ENCODE measurements at regions not wholly inside any gene's neighbourhood (a gene's known extent, or its start where the extent isn't known, plus 50 kb on each side); places are given as distances from the start of the nearest gene placed in this dataset.
"Not testable (repeated sequence)": the region's sequence is repeated elsewhere in the genome, so short reads cannot be mapped to it uniquely, and the experiment has no call there.

DNA sequence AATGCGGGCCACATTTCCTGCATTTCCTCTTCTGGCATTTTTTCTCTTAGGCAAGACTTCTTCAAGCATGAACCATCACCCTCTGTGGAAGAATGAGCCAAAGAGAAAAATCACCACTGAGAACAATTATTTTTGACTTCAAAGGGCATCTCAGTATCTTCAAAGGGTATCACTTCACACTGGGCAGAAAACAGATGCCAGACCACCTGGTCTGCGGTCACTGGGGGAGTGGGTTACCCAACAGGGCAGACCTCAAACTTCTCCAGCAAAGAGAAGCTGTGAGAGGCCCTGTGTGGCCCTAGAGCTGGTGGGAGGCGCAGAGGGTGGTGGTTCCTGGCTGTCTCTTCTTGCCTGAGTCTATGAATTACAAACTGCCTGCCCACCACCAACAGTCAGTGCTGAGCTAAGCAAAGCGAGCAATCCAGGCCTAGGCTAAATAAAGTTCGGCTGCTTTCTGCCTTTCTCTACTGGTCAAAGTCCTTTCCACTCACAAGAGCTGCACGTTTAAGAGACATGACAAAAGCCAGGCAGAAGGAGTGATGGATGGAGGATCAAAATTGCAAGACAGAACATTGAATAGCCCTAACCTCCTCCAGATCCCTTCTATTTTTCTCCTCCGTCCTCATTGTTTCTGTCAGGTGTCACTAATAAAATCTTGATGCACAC, 602.7 kb upstream of the CDH5 start:
- DNase-seq (ENCODE audit: low spot score) = no peak

DNA sequence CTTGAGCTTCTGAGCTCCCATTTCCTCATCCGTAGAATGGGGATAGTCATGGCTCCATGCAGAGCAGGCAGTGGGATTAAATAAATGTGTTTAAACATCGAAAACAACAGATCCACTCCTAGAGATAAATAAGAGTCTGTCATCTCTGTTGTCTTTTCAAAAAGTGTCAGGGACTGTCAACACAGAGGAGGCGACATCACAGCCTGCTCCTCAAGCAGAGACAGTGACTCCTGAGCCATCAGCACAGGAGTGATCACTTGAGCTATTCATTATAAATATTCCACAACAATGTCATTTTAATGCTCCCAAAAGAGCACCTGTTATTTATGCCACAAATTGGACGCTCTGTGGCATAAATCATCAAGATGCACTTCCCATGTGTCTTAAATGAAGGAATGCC, 605.6 kb upstream of the CDH5 start:
- no peak for DNase-seq (ENCODE audit: low spot score)

GRCh38 chr16:65758620-65759019, 607.9 kb upstream of the CDH5 start:
- DNase-seq (ENCODE audit: low spot score) = no peak

DNA sequence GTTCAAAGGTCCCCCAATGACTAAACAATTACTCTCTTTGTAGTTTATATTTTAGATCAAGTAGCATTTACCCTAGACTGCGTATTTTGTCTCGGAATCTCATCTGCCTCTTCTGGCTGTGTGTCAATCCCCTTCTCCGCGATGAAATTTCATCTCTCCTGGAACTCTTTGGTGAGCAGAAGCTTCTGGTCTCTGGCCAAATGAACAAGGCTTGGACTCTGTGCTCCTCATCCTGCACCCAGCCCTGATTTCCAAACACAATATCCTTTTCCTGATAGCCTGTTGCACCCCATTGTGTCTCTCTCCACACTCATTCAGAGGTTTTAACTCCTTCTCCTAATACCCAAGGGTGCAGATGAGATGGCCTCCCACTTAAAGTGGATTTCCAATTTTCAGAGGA, 609.4 kb upstream of the CDH5 start:
- no peak for DNase-seq (ENCODE audit: low spot score)

- DNase-seq (ENCODE audit: low spot score) = no peak
Measured at GRCh38 chr16:65756163-65756562, 610.3 kb upstream of the CDH5 start.

DNA sequence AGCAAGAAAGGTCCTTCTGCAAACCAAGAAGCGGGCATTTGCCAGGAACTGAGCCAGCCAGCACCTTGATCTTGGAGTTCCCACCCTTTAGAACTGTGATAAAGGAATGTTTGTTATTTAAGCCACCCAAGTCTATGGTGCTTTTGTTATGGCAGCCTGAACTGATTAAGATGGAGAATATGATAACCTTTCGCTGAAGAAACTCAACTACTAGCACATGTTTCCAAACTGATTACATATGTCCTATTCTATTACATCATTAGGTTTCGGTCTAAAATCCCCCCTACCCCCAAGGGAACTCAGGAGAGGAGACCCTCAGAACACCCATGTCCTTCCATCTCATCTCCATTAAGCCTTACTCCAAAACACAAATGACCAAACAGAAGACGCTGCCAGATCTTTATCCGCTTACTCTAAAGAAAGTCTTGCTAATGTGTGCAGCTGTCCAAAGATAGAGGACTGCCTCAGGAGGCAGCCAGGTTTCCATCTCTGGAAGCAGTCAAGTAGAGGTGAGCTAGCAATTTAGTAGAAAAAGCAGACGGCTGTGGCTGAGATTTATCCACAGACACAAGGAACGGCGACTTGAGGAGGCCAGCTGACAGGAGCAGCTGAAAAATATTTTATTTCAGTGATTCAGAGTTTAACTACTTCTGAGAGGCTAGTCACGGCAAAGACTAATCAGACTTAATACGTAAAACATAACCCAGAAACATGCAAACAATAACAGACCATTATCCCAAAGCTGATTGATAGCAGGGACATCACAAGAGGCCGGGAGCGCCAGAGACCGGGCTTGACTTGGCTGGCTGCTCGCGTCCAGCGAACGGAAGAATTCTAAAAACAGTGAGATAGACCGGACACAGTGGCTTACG, 611.4 kb upstream of the CDH5 start:
- DNase-seq (ENCODE audit: low spot score) = no peak

- DNase-seq (ENCODE audit: low spot score) = no peak
Measured at GRCh38 chr16:65752522-65752844, 614.0 kb upstream of the CDH5 start.

- no peak for DNase-seq (ENCODE audit: low spot score)
Measured at GRCh38 chr16:65751622-65752521, 614.6 kb upstream of the CDH5 start.

- DNase-seq (ENCODE audit: low spot score) = no peak
Measured at GRCh38 chr16:65749506-65749905, 617.0 kb upstream of the CDH5 start.

DNA sequence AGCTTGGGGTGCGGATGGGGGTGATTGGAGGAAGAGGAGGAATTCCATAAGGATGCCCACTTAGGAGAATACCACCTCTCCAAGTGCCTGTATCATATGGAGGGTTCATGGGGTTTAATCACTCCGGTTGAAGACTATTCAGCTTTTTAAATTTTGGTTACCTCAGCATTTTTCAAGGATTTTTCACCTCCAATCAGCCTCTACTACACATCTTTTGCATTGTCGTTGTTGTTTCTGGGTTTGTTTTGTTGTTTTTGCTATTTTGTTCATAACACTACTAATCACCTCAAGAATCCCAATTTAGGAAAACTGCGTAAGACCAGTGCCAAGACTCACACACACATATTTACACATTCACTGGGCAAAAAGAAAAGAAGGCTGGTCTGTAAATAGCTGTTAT, 619.5 kb upstream of the CDH5 start:
- DNase-seq (ENCODE audit: low spot score) = no peak

DNA sequence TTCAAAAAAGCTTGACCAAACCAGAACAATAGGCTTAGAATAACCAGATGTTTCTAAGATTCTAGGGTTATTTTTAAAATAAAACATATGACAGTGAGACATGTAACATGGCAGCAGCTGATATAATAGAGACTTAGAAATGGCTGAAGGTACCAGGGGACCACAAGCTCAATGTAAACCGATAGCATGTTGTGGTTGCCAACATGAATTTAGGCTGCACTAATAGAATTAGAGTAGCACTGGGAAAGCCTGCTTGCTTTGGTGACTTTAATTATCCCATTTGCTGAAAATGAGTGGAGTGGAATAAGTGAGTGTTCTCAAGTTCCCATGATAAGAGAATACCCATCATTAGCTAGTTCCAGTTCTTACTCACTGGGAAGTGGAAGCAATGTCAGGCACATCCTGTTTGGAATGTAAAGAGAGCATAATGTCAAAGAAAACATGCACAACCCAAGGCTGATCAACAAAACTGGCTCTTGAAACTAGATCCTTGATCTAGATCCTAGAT, 621.2 kb upstream of the CDH5 start:
- no peak for DNase-seq (ENCODE audit: low spot score)

DNA sequence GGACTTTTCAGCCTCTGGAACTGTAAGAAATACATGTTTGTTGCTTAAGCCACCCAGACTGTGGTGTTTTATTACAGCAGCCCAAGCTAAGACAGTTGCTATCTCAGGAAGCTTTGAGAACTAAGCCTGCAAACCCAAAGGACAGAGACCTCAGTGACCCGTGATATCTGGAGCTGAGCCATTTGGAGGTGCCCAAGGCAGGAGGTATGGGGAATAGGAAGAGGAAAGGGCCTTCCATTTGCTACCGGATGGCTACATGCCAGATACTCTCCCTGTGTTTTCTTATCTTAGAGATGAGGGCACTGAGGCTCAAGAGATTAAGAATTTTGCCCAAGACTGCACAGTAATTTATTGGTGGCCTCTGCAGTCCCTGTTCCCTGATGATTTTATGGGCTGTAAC, 622.1 kb upstream of the CDH5 start:
- DNase-seq (ENCODE audit: low spot score) = no peak

- DNase-seq (ENCODE audit: low spot score) = no peak
Measured at GRCh38 chr16:65743558-65743957, 621.7 kb upstream of the CDH11 start.

GRCh38 chr16:65740711-65741110, 618.8 kb upstream of the CDH11 start:
- no peak for DNase-seq (ENCODE audit: low spot score)

DNA sequence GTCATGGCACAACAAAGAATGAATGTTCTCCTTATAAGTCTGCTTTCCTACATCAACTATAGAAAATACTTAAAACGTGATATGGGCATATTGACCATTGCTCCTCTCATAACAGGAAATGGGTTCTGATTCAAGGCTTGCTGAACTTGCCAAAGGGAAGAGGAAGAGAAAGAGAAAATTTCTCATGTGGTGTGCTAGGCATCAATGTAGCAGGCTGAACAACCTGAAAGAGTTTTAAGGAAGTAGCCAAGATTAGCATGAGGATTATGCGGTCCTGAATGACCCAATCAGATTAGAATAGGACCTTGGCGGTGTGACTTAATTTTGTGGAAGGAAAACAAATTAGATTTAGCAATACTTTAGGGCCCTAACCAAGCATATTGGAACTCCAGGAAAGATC, 617.7 kb upstream of the CDH11 start:
- no peak for DNase-seq (ENCODE audit: low spot score)

DNA sequence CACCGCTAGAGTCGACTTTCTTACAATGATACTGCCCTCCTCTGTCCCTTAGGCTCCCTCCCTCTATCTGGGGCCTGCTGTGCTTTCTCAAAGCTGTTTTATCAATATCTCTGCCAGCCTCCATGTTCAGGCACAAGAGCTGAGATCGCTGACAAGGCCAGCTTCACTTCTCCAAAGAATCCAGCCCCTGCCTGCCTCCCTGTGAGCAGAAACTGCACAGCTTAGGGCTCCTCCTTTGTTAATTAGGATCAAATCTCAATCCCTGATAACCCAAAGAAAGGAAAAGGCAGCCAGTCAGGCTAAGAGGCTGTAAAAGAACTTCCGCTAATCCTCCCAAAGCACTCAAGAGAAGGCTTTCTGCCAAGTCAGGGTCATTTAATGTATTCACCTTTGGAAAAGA, 616.0 kb upstream of the CDH11 start:
- no peak for DNase-seq (ENCODE audit: low spot score)

GRCh38 chr16:65735615-65736014, 613.8 kb upstream of the CDH11 start:
- DNase-seq (ENCODE audit: low spot score) = not testable (repeated sequence)

DNA sequence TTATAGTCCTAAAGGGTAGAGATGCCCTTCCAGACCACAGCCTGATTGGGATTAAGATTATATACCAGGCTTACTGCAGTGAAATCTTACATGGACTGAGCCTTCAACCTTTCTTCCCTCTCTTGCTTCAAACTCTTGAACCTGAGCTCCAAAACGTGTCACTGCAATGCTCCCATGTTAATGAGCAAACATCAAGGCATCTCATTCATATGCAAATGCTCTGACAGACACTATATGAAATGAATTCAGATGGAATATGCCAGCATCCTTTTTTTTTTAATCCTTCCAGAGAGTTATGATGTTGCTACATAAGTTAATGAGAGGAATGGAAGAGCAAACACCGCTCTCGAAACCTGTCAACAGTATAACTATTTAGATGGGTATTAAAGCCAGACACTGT, 611.9 kb upstream of the CDH11 start:
- no peak for DNase-seq (ENCODE audit: low spot score)

GRCh38 chr16:65731833-65732232, 610.0 kb upstream of the CDH11 start:
- no peak for DNase-seq (ENCODE audit: low spot score)

GRCh38 chr16:65728652-65729051, 606.8 kb upstream of the CDH11 start:
- DNase-seq (ENCODE audit: low spot score) = no peak

DNA sequence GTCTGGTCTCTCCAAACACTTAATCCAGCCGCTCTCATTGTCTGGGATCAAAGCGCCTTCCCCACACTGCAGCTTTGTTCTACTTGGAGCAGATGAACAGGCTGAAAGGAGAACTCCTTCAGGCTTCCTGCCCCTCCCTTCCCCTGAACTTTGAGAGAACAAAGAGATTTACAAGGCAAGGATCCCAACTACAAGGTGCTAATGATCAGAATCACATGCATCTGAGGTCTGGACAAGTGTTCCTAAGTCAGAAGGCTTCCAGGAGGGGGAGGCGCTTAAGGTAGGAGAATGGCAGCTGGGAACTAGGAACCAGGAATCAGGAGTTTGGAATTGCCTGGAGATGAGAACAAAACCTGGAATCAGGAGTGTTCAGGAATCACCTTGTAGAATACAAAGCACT, 606.3 kb upstream of the CDH11 start:
- no peak for DNase-seq (ENCODE audit: low spot score)

- no peak for DNase-seq (ENCODE audit: low spot score)
Measured at GRCh38 chr16:65727534-65728137, 605.8 kb upstream of the CDH11 start.
